NCI-H446 (cell line): ENCODE measurements at regions not wholly inside any gene's neighbourhood (a gene's known extent, or its start where the extent isn't known, plus 50 kb on each side); places are given as distances from the start of the nearest gene placed in this dataset.

Experiments
- DNase-seq, 2 experiments: peaks; one replicate each; lab custom pipeline; 2025; lab: John Stamatoyannopoulos, UW

GRCh38 chr1:112264010-112264409 lies 132.0 kb upstream of the CTTNBP2NL start:
- DNase-seq, result no peak

- DNase-seq, result no peak
These were observed 131.5 kb upstream of the CTTNBP2NL start for GRCh38 chr1:112264553-112264952.

GRCh38 chr1:112265931-112266330 lies 130.1 kb upstream of the CTTNBP2NL start:
- no peak for DNase-seq

- no peak for DNase-seq
These were observed 128.8 kb upstream of the CTTNBP2NL start for GRCh38 chr1:112267206-112267605.

DNA sequence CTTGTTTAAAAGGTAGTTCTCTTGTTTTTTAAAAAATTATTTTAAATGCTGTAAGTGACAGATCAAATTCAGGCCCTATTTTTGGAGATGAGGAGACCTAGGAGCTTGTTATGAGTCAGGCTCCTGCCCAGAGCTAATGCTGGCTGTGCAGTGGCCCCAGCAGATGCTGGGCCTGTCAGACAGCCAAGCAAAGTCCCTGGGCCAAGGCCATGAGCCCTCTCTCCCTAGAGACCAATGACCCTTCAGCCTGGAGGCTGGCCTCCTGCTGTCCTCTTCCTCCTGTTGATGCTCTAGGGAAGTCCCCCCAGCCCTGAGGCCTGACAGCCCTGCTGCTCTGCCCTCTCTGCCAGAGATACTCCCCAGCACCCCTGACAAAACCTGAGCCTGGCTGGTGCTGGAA lies 128.1 kb upstream of the CTTNBP2NL start:
- peak in 1 of 2 experiments; percentile 49 for DNase-seq

GRCh38 chr1:112268408-112268807 lies 127.6 kb upstream of the CTTNBP2NL start:
- no peak for DNase-seq

GRCh38 chr1:112271270-112271669 lies 124.7 kb upstream of the CTTNBP2NL start:
- DNase-seq, result no peak

DNA sequence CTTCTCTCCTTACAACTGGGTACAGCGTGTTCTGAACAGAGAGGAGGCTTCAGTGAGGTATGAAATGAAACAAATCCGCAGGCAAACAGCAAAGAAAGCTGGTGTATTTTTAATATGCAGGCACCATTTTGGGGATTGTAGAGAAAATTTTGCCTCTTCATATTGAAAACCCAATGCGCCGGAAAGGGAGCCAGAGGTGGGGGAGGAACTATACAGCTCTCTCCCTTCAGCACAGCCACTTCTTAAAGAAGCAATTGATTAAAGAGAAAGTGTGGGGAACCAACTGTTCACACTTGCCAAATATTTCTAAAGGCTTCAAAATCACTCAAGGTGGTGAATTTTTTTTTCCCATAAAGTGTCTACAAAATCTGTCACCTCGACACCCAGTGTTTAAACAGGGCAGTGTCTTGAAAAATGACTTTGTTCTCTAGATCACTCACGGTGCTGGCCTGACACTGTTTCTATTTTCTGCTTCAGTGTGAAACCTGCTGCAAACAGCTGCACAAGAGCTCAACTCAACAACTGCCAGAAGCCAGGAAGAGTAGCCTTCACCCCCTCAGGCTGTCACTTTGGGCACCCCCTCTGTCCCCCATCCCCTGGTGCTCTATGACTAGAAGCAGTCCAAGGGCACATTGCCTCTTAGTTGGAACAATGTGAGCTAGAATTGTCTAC lies 123.8 kb upstream of the CTTNBP2NL start:
- no peak for DNase-seq

GRCh38 chr1:112284796-112285195 lies 111.2 kb upstream of the CTTNBP2NL start:
- DNase-seq, result no peak

GRCh38 chr1:112285316-112285715 lies 110.7 kb upstream of the CTTNBP2NL start:
- no peak for DNase-seq

GRCh38 chr1:112285746-112286145 lies 110.3 kb upstream of the CTTNBP2NL start:
- DNase-seq, result no peak

- no peak for DNase-seq
These were observed 99.1 kb upstream of the CTTNBP2NL start for GRCh38 chr1:112296908-112297307.

DNA sequence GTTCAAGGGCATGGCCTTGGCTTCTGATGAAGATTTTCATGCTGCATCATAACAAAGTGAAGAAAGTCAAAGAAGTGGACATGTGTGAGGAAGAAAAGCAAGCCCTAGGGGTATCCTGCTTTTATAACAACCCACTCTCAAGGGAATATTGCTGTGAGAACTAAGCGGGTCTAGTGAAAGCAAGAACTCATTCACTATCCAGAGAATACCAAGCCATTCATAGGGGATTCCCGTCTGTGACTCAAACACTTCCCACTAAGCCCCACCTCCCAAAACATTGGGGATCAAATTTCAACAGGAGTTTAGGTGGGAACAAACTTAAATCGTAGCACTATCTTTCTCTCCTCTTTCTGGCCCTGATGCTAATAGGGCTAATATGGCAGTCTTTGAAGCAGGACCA lies 98.5 kb upstream of the CTTNBP2NL start:
- no peak for DNase-seq

- DNase-seq, result peak; percentile 8 to 52
These were observed 97.5 kb upstream of the CTTNBP2NL start for GRCh38 chr1:112298558-112298957.

DNA sequence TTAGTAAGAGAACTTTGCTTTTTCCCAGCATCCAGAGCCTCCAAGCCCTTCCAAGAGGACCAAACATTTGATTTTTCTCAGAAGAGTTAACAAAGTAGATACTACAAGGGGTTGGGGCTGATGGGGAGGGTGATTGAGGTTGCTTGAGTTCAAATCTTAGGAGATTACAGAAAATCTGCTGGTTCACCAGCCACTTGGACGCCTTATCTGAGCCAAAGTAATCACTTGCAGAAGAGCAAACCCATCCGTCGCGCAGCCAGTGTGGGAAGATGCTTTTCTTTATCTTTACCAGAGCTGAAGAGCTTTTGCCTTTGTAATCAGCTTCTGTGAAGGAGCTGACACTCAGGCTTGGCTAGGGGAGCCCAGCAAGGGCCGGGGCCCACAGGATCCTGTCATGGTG lies 91.9 kb upstream of the CTTNBP2NL start:
- DNase-seq, result no peak

DNA sequence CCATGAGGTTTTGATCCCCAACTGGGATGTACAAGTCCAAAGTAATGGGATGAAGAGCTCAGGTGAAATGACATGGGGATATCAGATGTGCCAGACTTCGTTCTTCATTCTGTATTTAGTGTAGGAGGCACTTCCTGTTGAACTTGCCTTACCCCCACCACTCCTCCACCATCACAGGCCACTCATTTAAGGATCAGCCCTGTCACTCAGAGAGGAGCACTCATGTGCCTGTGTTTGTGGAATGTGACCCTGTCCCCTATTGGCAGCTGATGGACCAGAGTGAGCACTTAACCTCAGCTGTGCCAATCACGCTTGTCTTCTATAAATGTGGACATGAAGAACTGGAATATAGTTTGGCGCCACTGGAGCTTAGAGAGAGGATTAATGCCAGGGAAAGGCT lies 91.4 kb upstream of the CTTNBP2NL start:
- DNase-seq, result no peak

DNA sequence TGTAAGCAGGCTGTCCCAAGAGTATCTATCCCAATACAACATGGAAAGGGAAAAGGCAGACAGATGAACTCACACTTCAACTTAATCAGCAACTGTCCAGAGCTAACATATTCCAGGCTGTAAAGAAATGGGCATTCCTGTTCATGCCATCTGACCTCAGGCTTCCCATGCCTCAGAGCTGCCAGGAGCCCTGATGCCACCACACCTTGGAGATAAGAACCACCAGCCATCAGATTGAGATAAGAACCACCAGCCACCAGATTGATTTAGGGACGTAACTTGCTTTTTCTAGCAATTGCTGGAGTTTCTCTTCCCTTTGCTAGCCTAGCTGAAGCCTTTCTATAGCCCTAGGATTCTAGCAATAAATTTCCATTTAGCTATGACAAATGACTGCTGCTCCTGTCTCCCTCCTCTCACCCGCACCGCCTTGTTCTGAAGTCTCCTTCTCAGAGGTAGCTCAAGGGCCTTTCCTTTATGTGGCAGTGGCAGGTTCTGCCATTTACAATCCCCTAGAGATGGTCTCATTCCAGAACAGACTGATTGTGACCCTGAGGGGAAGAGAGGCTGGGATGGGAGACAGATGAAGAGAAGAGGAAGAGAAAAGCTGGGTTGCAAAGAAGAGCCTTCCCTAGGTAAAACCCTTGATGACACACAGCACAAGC lies 88.0 kb upstream of the CTTNBP2NL start:
- DNase-seq, result no peak

GRCh38 chr1:112308716-112309115 lies 87.3 kb upstream of the CTTNBP2NL start:
- DNase-seq, result no peak

GRCh38 chr1:112309499-112309898 lies 86.5 kb upstream of the CTTNBP2NL start:
- no peak for DNase-seq

GRCh38 chr1:112312315-112312714 lies 83.7 kb upstream of the CTTNBP2NL start:
- no peak for DNase-seq

DNA sequence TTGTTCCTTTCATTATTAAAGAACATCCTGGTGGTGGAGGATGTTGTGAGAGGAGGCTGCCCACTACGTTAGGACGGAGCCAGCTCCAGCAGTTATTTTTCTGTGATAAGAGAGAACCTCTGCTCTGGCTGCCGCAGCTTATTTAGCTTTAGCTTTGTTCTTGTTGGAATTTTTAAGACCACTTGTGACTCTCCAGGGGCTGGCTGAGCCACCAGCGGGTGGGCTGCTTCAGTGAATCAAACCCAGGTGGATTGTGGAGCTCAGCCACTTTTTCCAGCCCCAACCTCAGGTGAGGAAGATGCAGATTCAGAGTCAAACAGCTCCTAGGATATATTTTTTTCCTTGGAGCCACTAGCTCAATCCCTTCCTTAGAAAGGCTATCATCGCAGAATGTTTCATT lies 83.1 kb upstream of the CTTNBP2NL start:
- no peak for DNase-seq

GRCh38 chr1:112316254-112316913 lies 79.6 kb upstream of the CTTNBP2NL start:
- DNase-seq, result no peak

DNA sequence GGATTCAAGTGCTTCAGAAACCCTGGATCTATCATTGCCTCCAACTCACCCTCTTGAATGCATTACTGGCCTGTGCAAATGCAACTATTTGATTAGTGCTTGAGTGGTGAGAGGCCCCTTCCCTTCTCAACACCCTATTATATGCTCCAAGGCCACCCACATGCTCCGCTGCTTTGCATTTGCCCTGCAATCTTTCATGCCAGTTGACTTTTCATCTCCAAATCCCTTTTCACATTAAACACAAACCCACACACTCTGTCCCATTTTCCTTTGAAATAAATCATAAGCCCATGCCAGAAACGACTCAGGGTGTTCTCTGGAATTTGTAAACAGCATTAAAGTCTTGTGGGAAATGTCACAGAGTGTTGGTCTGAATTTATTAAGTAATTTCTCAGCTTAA lies 78.9 kb upstream of the CTTNBP2NL start:
- no peak for DNase-seq
